GM12878 (cell line): ENCODE measurements at regions not wholly inside any gene's neighbourhood (a gene's known extent, or its start where the extent isn't known, plus 50 kb on each side); places are given as distances from the start of the nearest gene placed in this dataset.

Experiments
- ATAC-seq: fragments of 200-7000 bp; cut with Tn5 transposase; 3 replicates; pipeline ENCODE4 v1.9.1; 2020; ENCODE audit warnings: mild to moderate bottlenecking, moderate library complexity
- BruUV-seq: library from RNA; stranded (reverse); fragments of 400-500 nt; replicated peaks from 2 replicates; lab custom pipeline; 2021; lab: Mats Ljungman, UMichigan
- CTCF ChIA-PET: fragments of 300-600 bp; sonication (Branson Sonifier 250); formaldehyde crosslinking; extraction: SDS; loops from one replicate; lab custom pipeline; 2021; ENCODE audit warnings: inconsistent platforms; lab: Yijun Ruan, JAX
- POLR2A ChIA-PET: fragments of 350-600 bp; formaldehyde crosslinking; extraction: SDS; loops from one replicate; lab custom pipeline; 2021; ENCODE audit warnings: inconsistent platforms; lab: Charles Lee
- RAD21 ChIA-PET: fragments of 300-600 bp; sonication (Branson Sonifier 250); formaldehyde crosslinking; loops from one replicate; lab custom pipeline; 2023; ENCODE audit warnings: antibody characterized with exemption; ENCODE audit not compliant: unreplicated experiment; lab: Charles Lee
- SMC1A ChIA-PET: fragments of 300-600 bp; sonication (Branson Sonifier 250); formaldehyde crosslinking; loops from one replicate; lab custom pipeline; 2023; ENCODE audit not compliant: unreplicated experiment, uncharacterized antibody; lab: Charles Lee
- DNase-seq: peaks from one replicate; pipeline ENCODE4 v3.0.0-alpha.2; 2011; ENCODE audit warnings: low read depth, low spot score
- FAIRE-seq: peaks from 3 replicates; lab custom pipeline; 2011; peaks lifted over from hg19 to GRCh38; lab: Jason Lieb, UNC
- H2AFZ ChIP-seq: 2 replicates; pipeline ENCODE4 v1.6.0; 2011; ENCODE audit warnings: low read depth, low read length, control low read depth; ENCODE audit not compliant: control insufficient read depth
- H3K27ac ChIP-seq: 2 replicates; pipeline ENCODE4 v1.5.1; 2011; ENCODE audit warnings: control low read depth; ENCODE audit not compliant: control insufficient read depth, insufficient read depth
- H3K27me3 ChIP-seq, 2 experiments: replicated peaks in 1 of 2; 2 replicates each; pipeline versions ENCODE4 v1.6.0 to v1.6.1; 2011; ENCODE audit warnings: low read length in 1 of 2; ENCODE audit not compliant: control insufficient read depth in 2 of 2, insufficient read depth in 2 of 2
- H3K36me3 ChIP-seq, 2 experiments: 2 replicates each; pipeline ENCODE4 v1.5.1; 2011; ENCODE audit warnings: low read length in 1 of 2; ENCODE audit not compliant: control insufficient read depth in 2 of 2, insufficient read depth in 2 of 2
- H3K4me1 ChIP-seq: 2 replicates; pipeline ENCODE4 v1.6.1; 2011; ENCODE audit warnings: mild to moderate bottlenecking, low read length, moderate library complexity, mixed read lengths; ENCODE audit not compliant: control insufficient read depth, insufficient read depth
- H3K4me2 ChIP-seq: 2 replicates; pipeline ENCODE4 v1.6.0; 2011; ENCODE audit warnings: control low read depth; ENCODE audit not compliant: control insufficient read depth, insufficient read depth
- H3K4me3 ChIP-seq: fragments of 200-600 bp; sonication (generic); 2 replicates; pipeline ENCODE4 v1.5.1; 2016
- H3K79me2 ChIP-seq: 2 replicates; pipeline ENCODE4 v1.6.0; 2011; ENCODE audit warnings: low read length; ENCODE audit not compliant: control insufficient read depth, insufficient read depth
- H3K9ac ChIP-seq: 2 replicates; pipeline ENCODE4 v1.8.0; 2011; ENCODE audit warnings: low read length, control low read depth, mixed read lengths; ENCODE audit not compliant: control insufficient read depth, insufficient read depth
- H3K9me3 ChIP-seq: replicated peaks from 3 replicates; pipeline ENCODE4 v1.5.1; 2011; ENCODE audit warnings: mild to moderate bottlenecking, low read length; ENCODE audit not compliant: control insufficient read depth, insufficient read depth
- H4K20me1 ChIP-seq: 2 replicates; pipeline ENCODE4 v1.6.0; 2011; ENCODE audit not compliant: control insufficient read depth, insufficient read depth
- ASH2L ChIP-seq: fragments of 300-600, 200-600 bp; sonication (generic); IDR thresholded peaks from 2 replicates; pipeline ENCODE4 v1.6.1; 2017; ENCODE audit warnings: low read depth, mild to moderate bottlenecking, borderline replicate concordance
- CBX3 ChIP-seq: fragments of 200-600 bp; sonication (generic); IDR thresholded peaks from 2 replicates; pipeline ENCODE4 v1.6.1; 2016; ENCODE audit warnings: low read depth, borderline replicate concordance
- CREB1 ChIP-seq: IDR thresholded peaks from 2 replicates; pipeline ENCODE4 v1.6.1; 2012; ENCODE audit warnings: low read depth, mild to moderate bottlenecking, inconsistent platforms
- HDGF ChIP-seq: fragments of 450-650 bp; IDR thresholded peaks from 2 replicates; pipeline ENCODE4 v1.6.1; 2016; ENCODE audit warnings: antibody characterized with exemption
- MEF2B ChIP-seq: fragments of 450-650 bp; IDR thresholded peaks from 2 replicates; pipeline ENCODE4 v1.6.1; 2018; ENCODE audit warnings: mild to moderate bottlenecking, moderate library complexity; ENCODE audit not compliant: partially characterized antibody, poor library complexity, severe bottlenecking
- NBN ChIP-seq: fragments of 450-650 bp; IDR thresholded peaks from 2 replicates; pipeline ENCODE4 v1.6.1; 2016
- WGBS: methylation state at CpG from one replicate; pipeline ENCODE4 v1.1.6; 2016; ENCODE audit warnings: low lambda C conversion rate; ENCODE audit not compliant: insufficient replicate concordance, insufficient coverage; ENCODE audit errors: missing lambda C conversion rate; 5-methylcytosine and 5-hydroxymethylcytosine counted together
- in situ Hi-C: fragments of 300-500 bp; cut with MboI; formaldehyde crosslinking; loops from 9 replicates; pipeline ENCODE4 v1.14.3; 2018; ENCODE audit warnings: mixed read lengths
- intact Hi-C: fragments of 100-400 bp; cut with micrococcal nuclease; formaldehyde crosslinking; loops from one replicate; pipeline ENCODE4 v1.14.2; 2022; ENCODE audit not compliant: unreplicated experiment
- TF ChIP-seq, protein P1 (sequence below), 3 experiments: IDR thresholded peaks in 2 of 3; conservative IDR thresholded peaks in 1 of 3; 2 replicates each; pipeline ENCODE4 v1.5.1; 2011; ENCODE audit warnings: low read depth in 3 of 3, low read length in 3 of 3, mild to moderate bottlenecking in 3 of 3, control low read depth in 2 of 3, moderate library complexity in 2 of 3, inconsistent platforms in 1 of 3, mixed read lengths in 1 of 3; ENCODE audit not compliant: control insufficient read depth in 2 of 3, insufficient read depth in 1 of 3; ENCODE audit errors: extremely low read depth in 1 of 3

DNA sequence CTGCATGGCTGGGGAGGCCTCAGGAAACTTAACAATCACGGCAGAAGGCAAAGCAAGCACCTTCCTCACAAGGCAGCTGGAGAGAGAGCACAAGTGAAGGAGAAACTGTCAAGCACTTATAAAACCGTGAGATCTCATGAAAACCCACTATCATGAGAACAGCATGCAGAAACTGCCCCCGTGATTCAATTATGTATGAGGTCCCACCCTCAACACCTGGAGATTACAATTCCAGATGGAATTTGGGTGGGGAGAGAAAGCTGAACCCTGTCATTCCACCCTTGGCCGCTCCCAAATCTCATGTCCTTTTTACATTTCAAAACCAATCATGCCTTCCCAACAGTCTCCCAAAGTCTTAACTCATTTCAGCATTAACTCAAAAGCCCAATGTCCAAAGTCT is 107.2 kb upstream of the ECI2 start:
- ChIA-PET CTCF (no interaction called here), RAD21 (no interaction called here), SMC1A (no interaction called here), POLR2A (no interaction called here)
- Histone ChIP-seq H3K27me3 (no peaks in the 10 kb centered on the region), H3K9ac (no peak overlapping the region), H4K20me1 (no peaks in the 10 kb centered on the region), H3K79me2 (no peaks in the 10 kb centered on the region), H3K4me3 (no peak overlapping the region), H3K9me3 (no peaks in the 10 kb centered on the region; the same call in 2 of the 3 replicates), H3K4me2 (no peak overlapping the region), H3K27ac (no peak overlapping the region), H3K4me1 (no peaks in the 10 kb centered on the region), H2AFZ (no peak overlapping the region), H3K36me3 (no peaks in the 10 kb centered on the region)
- 13% methylated on average over 4 of the region's 4 CpGs for WGBS
- TF ChIP-seq NBN (no peak), CBX3 (no peak)
- no peak for FAIRE-seq
- intact Hi-C loops (no loop called here), in situ Hi-C loops (no loop called here)
- no TSS peak for BruUV-seq
- DNase-seq, result no peak
- no peak for ATAC-seq

- no peaks in the 10 kb centered on the region for H3K27me3 ChIP-seq
- intact Hi-C loops (no loop called here), in situ Hi-C loops (no loop called here)
- WGBS, result 0% methylated on average over 2 of the region's 2 CpGs
- no peak overlapping the region for H3K9ac ChIP-seq
- H3K4me1 ChIP-seq, result no peaks in the 10 kb centered on the region
- CTCF ChIA-PET, result no interaction called here
- TF ChIP-seq HDGF (no peak), CREB1 (no peak), MEF2B (no peak), ASH2L (no peak)
- TF ChIP-seq, protein P1, sequence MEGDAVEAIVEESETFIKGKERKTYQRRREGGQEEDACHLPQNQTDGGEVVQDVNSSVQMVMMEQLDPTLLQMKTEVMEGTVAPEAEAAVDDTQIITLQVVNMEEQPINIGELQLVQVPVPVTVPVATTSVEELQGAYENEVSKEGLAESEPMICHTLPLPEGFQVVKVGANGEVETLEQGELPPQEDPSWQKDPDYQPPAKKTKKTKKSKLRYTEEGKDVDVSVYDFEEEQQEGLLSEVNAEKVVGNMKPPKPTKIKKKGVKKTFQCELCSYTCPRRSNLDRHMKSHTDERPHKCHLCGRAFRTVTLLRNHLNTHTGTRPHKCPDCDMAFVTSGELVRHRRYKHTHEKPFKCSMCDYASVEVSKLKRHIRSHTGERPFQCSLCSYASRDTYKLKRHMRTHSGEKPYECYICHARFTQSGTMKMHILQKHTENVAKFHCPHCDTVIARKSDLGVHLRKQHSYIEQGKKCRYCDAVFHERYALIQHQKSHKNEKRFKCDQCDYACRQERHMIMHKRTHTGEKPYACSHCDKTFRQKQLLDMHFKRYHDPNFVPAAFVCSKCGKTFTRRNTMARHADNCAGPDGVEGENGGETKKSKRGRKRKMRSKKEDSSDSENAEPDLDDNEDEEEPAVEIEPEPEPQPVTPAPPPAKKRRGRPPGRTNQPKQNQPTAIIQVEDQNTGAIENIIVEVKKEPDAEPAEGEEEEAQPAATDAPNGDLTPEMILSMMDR (IDR thresholded peaks at IDR 0.05 in 2 of 3, conservative IDR thresholded peaks at IDR 0.05 in 1 of 3; ENCODE audit: control insufficient read depth in 2 of 3, extremely low read depth in 1 of 3, insufficient read depth in 1 of 3, low read depth in 3 of 3, low read length in 3 of 3), result no peak
- ATAC-seq, result no peak
- DNase-seq, result no peak
- SMC1A ChIA-PET, result no interaction called here
- H4K20me1 ChIP-seq, result no peaks in the 10 kb centered on the region
- no peak for FAIRE-seq
- H3K79me2 ChIP-seq, result no peaks in the 10 kb centered on the region
- H3K4me2 ChIP-seq, result no peak overlapping the region
- POLR2A ChIA-PET, result no interaction called here
- no peaks in the 10 kb centered on the region for H3K36me3 ChIP-seq
- no TSS peak for BruUV-seq
- H3K27ac ChIP-seq, result no peak overlapping the region
- H3K9me3 ChIP-seq, result no peaks in the 10 kb centered on the region; the same call in 2 of the 3 replicates
- no peak overlapping the region for H3K4me3 ChIP-seq
- H2AFZ ChIP-seq, result no peak overlapping the region
- RAD21 ChIA-PET, result no interaction called here
These were observed 104.8 kb upstream of the ECI2 start for GRCh38 chr6:4240148-4240547.
